OCI-LY7 (cell line): ENCODE measurements at regions not wholly inside any gene's neighbourhood (a gene's known extent, or its start where the extent isn't known, plus 50 kb on each side); places are given as distances from the start of the nearest gene placed in this dataset.

ENCODE experiments used
- CTCF ChIP-seq: fragments of 200-600 bp; sonication (generic); conservative IDR thresholded peaks from 2 replicates; pipeline ENCODE4 v1.5.1; 2014; ENCODE audit warnings: mild to moderate bottlenecking, antibody characterized with exemption, low read length, moderate library complexity, mixed read lengths
- EZH2phosphoT487 ChIP-seq: fragments of 200-600 bp; sonication (generic); IDR thresholded peaks from 2 replicates; pipeline ENCODE4 v1.6.1; 2018; ENCODE audit warnings: low read depth, borderline replicate concordance, mild to moderate bottlenecking, mixed run types, antibody characterized with exemption, low read length, moderate library complexity, mixed read lengths

- no peak for TF ChIP-seq CTCF
- no peak for TF ChIP-seq EZH2phosphoT487
Observed at GRCh38 chr2:173772205-173772604, 193.0 kb downstream of the SP3 start.
